Stimulated activated naive CD8-positive, alpha-beta T cell treated with anti-CD3 and anti-CD28 coated beads, Interleukin-15, amount 100 ng/mL, for 72 hours (primary cell): ENCODE measurements at regions not wholly inside any gene's neighbourhood (a gene's known extent, or its start where the extent isn't known, plus 50 kb on each side); places are given as distances from the start of the nearest gene placed in this dataset.

Experiments
- ATAC-seq: fragments of 150-1000 bp; cut with Tn5 transposase; 2 replicates; pipeline ENCODE4 v1.10.0; 2021; ENCODE audit warnings: mild to moderate bottlenecking, moderate library complexity
- DNase-seq, 2 donors: peaks; one replicate each; pipeline ENCODE4 v3.0.0; 2021 to 2022
- H3K27ac Mint-ChIP-seq, 2 donors: one replicate each; pipeline ENCODE4 v1.8.0; 2022; ENCODE audit warnings: mild to moderate bottlenecking in 2 of 2, mixed read lengths in 2 of 2, moderate library complexity in 2 of 2
- H3K27me3 Mint-ChIP-seq: one replicate; pipeline ENCODE4 v1.8.0; 2022; ENCODE audit warnings: mixed read lengths
- H3K4me1 Mint-ChIP-seq: one replicate; pipeline ENCODE4 v1.8.0; 2022; ENCODE audit warnings: mild to moderate bottlenecking, mixed read lengths
- H3K4me3 Mint-ChIP-seq, 2 donors: one replicate each; pipeline ENCODE4 v1.8.0; 2022; ENCODE audit warnings: mild to moderate bottlenecking in 2 of 2, mixed read lengths in 2 of 2, moderate library complexity in 1 of 2
- H3K9me3 Mint-ChIP-seq, 2 donors: one replicate each; pipeline ENCODE4 v1.8.0; 2022; ENCODE audit warnings: mixed read lengths in 2 of 2

DNA sequence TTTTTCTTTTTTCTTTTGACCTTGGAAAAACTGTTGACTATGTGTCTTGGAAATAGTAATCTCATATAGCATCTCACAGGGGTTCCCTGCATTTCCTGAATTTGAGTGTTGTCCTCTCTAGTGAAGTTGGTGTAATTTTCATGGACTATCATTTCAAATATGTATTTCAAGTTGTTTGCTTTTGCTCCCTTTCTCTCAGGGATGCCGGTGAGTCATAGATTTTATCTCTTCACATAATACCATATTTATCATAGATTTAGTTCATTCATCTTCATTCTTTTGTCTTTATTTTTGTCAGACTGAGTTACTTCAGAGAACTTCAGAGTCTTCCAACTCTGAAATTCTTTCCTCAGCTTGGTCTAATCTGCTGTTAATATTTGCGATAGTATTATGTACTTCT lies 1320.6 kb downstream of the LRFN5 start:
- ATAC-seq = no peak
- no peak overlapping the region for H3K4me3 Mint-ChIP-seq
- no peak overlapping the region for H3K27ac Mint-ChIP-seq
- DNase-seq = no peak
- peaks cover 16 to 46% of the 10 kb centered on the region in 2 donors for H3K9me3 Mint-ChIP-seq
- H3K27me3 Mint-ChIP-seq = no peaks in the 10 kb centered on the region
- H3K4me1 Mint-ChIP-seq = no peaks in the 10 kb centered on the region

DNA sequence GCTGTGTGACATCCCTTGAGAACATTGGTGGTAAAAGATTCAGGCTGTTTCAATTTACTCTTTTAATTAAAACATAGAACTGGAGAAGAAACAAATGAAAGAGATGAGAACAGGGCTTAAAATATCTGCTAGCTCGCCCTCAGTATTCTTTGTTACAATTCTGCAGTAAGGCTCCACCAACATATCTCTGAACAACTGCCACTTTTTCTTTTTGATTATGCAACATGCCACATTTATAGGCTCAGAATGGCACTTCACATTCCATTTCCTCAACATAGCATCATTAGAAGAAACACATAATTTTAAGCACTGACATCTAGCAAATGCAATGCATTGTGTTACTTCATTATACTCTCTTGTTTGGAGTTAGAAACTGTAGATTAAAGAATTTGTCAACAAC lies 1315.2 kb downstream of the LRFN5 start:
- no peak for DNase-seq
- ATAC-seq = no peak
- Mint-ChIP-seq H3K27ac (no peak overlapping the region), H3K9me3 (peaks cover 19 to 21% of the 10 kb centered on the region in 2 donors), H3K4me1 (no peaks in the 10 kb centered on the region), H3K4me3 (no peak overlapping the region), H3K27me3 (no peaks in the 10 kb centered on the region)

DNA sequence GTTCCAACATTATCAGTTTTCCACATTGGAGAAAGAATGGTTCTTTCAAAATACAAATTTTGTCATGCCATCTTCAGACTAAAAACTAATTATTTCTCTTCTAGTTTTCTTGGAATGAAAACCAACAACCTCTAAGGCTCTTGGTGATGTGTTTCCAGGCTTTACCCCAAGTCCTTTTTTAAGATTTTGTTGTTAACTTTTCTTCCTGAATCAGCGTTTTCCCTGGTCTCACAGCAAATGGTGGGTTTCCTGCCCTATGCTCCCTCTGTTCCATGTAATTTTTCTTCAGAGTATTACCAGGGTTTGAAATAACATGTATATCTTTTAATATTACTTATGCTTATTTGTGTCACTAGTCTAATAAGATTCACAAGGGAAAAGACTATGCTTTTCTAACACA lies 1311.9 kb downstream of the LRFN5 start:
- Mint-ChIP-seq H3K4me1 (no peaks in the 10 kb centered on the region), H3K27me3 (no peaks in the 10 kb centered on the region), H3K9me3 (peaks cover 21 to 23% of the 10 kb centered on the region in 2 donors), H3K27ac (no peak overlapping the region), H3K4me3 (no peak overlapping the region)
- no peak for ATAC-seq
- DNase-seq = no peak

DNA sequence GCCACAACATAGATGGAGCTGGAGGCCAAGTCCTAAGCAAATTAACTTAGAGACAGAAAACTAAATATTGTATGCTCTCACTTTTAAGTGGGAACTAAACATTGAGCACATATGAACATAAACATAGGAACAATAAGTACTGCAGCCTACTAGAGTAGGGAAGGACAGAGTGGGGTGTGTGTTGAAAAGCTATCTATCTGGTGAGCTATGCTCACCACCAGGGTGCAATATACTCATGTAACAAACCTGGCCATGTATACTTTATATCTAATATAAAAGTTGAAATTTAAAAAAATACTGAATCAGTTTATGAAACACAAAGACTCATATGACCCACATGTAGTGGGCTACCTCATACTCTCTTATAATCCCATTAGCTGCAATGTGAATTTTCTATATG lies 1305.0 kb downstream of the LRFN5 start:
- H3K4me1 Mint-ChIP-seq = no peaks in the 10 kb centered on the region
- no peak overlapping the region for H3K27ac Mint-ChIP-seq
- H3K9me3 Mint-ChIP-seq = peaks cover 20 to 25% of the 10 kb centered on the region in 2 donors
- no peak for DNase-seq
- H3K4me3 Mint-ChIP-seq = no peak overlapping the region
- ATAC-seq = no peak
- H3K27me3 Mint-ChIP-seq = no peaks in the 10 kb centered on the region

DNA sequence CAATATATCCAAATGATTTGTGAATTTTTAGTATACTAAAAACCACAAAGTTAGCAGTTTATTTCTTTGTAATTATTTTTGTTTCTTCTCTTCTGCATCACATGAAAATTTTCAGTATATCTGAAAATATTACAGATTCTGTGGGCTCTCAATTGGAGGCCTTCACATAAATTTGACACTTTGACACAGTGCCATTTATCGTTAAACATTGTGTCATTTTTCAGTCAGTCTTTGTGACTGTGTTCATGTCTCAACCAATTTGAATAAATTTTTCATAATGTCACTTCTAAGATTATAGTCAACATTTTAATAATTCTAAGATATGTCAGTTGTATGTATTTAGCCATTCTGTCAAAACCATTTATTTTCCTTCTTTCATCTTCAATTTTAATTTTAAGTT lies 1303.0 kb downstream of the LRFN5 start:
- no peak overlapping the region for H3K27ac Mint-ChIP-seq
- H3K9me3 Mint-ChIP-seq = peaks cover 10 to 12% of the 10 kb centered on the region in 2 donors
- no peak for ATAC-seq
- H3K27me3 Mint-ChIP-seq = no peaks in the 10 kb centered on the region
- no peak overlapping the region for H3K4me3 Mint-ChIP-seq
- DNase-seq = no peak
- H3K4me1 Mint-ChIP-seq = no peaks in the 10 kb centered on the region

DNA sequence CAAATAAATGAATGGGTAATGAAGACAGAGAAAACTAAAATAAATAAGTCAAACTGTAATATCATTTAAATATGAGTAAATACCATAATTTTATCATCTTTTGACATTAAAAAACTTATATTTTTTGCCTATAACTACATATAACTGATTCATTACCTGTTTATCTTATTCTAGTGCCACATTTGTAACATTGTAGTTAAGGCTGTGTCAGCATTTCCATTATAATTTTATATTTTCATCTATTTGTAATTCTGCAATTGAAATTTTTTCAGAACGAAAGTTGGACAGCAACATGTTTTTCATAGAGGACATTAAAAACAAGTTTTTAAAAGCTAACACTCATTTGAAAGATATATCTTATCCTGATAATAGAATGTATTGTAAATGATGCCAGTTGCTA lies 1286.5 kb downstream of the LRFN5 start:
- ATAC-seq (no peak), DNase-seq (no peak)
- no peak overlapping the region for H3K27ac Mint-ChIP-seq
- H3K4me3 Mint-ChIP-seq = no peak overlapping the region
- H3K9me3 Mint-ChIP-seq = peaks cover 0 to 12% of the 10 kb centered on the region in 2 donors
- no peaks in the 10 kb centered on the region for H3K4me1 Mint-ChIP-seq
- H3K27me3 Mint-ChIP-seq = no peaks in the 10 kb centered on the region

DNA sequence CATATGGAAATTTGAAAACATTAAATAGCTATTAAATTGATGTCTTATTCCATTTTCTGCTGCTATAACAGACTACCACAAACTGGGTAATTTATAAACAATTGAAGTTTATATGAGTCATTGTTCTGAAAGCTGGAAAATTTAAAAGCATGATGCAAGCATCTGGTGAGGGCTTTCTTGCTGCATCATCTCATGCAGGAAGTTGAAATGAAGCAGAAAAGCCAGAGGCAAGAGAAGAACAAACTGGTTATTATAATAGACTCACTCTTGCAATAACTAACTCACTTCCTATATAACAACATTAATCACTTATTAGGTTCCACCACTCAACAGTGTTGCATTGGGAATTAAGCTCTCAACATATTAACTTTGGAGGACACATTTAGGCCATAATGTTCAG lies 1277.4 kb downstream of the LRFN5 start:
- Mint-ChIP-seq H3K27me3 (no peaks in the 10 kb centered on the region), H3K4me1 (no peaks in the 10 kb centered on the region), H3K9me3 (peaks cover 0 to 7% of the 10 kb centered on the region in 2 donors), H3K27ac (no peak overlapping the region), H3K4me3 (no peak overlapping the region)
- DNase-seq (no peak), ATAC-seq (no peak)

DNA sequence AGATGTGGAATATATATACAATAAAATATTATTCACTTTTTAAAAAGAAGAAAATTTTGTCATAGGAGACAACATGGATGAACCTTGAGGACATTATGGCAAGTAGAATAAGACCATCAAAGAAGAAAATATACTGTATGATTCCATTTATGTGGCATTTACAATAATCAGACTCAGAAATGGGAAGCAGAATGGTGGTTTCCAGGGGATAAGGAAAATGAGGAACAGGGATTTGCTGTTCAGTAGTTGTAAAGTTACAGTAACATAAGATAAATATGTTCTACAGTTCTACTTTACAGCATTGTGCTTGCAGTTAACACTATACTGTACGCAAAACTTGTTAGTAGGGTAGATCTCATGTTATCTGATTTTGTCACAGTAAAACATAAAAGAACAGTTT lies 1271.0 kb downstream of the LRFN5 start:
- no peak overlapping the region for H3K27ac Mint-ChIP-seq
- H3K27me3 Mint-ChIP-seq = no peaks in the 10 kb centered on the region
- ATAC-seq = no peak
- DNase-seq = no peak
- peaks cover 0 to 14% of the 10 kb centered on the region in 2 donors for H3K9me3 Mint-ChIP-seq
- H3K4me1 Mint-ChIP-seq = no peaks in the 10 kb centered on the region
- H3K4me3 Mint-ChIP-seq = no peak overlapping the region

DNA sequence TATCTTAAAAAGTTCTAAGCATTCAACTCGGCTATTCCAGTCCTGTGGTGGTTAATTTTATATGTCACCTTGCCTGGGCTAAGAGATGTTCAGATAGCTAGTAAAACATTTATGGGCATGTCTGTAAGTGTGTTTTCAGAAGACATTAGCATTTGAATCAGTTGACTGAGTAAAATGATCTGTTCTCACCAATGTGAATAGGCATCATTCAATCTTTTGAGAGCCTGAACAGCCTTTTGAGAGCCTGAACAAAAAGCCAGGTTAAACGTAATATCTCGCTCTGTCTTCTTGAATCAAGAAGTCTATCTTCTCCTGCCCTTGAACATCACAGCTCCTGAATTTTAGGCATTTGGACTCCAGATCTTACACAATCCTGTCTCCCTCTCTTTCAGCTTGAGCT lies 1266.1 kb downstream of the LRFN5 start:
- H3K9me3 Mint-ChIP-seq = peaks cover 0 to 12% of the 10 kb centered on the region in 2 donors
- ATAC-seq = no peak
- no peak overlapping the region for H3K4me3 Mint-ChIP-seq
- H3K27me3 Mint-ChIP-seq = no peaks in the 10 kb centered on the region
- no peak overlapping the region for H3K27ac Mint-ChIP-seq
- H3K4me1 Mint-ChIP-seq = no peaks in the 10 kb centered on the region
- no peak for DNase-seq

DNA sequence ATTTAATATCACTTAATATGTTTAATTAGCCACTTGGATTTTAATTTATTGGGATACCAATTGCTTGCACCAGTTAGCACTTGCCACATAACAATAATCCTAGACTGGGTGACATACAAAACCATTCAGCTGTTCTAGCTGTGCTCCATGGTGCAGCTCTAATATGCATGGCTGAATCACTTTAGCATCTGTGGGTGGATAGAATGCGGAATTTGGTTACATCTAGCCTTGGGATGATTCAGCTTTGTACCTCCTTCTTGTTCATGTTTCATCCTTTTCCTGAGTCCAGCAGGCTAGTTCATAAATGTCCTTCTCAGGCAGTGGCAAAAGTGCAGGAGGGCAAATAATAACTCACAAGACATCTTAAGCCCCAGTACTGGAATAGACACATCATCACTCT lies 1263.0 kb downstream of the LRFN5 start:
- DNase-seq (no peak), ATAC-seq (no peak)
- Mint-ChIP-seq H3K4me3 (no peak overlapping the region), H3K27me3 (no peaks in the 10 kb centered on the region), H3K4me1 (no peaks in the 10 kb centered on the region), H3K27ac (no peak overlapping the region), H3K9me3 (peaks cover 0 to 12% of the 10 kb centered on the region in 2 donors)

DNA sequence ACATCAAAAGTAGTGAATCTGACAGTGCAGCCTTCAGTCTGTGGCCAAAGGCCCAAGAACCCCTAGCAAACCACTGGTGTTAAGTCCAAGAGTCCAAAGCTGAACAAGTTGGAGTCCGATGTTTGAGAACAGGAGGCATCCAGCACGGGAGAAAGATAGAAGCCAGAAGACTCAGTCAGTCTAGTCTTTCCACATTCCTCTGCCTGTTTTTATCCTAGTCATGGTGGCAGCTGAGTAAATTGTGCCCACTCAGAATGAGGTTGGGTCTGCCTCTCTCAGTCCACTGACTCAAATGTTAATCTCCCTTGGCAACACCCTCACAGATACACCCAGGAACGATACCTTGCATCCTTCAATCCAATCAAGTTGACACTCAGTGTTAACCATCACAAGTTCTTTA lies 1255.4 kb downstream of the LRFN5 start:
- peaks cover 8 to 16% of the 10 kb centered on the region in 2 donors for H3K9me3 Mint-ChIP-seq
- no peak overlapping the region for H3K4me3 Mint-ChIP-seq
- H3K27me3 Mint-ChIP-seq = no peaks in the 10 kb centered on the region
- no peak overlapping the region for H3K27ac Mint-ChIP-seq
- DNase-seq (no peak), ATAC-seq (no peak)
- H3K4me1 Mint-ChIP-seq = no peaks in the 10 kb centered on the region

DNA sequence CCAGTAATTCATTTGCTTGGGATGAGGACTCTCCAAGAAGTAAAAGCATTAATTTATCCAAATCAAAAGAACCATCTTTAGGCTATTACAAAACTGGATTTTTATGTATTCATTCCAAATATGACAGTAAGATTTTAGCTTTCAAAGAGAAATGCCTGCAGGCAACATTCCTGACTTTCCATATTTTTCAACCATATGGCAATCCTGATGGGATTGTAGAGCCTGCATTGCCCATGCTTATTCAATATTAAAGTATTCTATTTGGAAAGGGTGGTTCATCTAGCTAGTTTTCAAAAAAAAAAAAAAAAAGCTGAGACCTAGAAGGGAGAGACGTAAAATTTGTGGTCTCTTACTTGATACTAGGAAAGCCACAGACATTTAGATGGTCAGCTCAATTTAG lies 1253.7 kb downstream of the LRFN5 start:
- no peak for DNase-seq
- no peak overlapping the region for H3K27ac Mint-ChIP-seq
- H3K9me3 Mint-ChIP-seq = peaks cover 8 to 16% of the 10 kb centered on the region in 2 donors
- H3K27me3 Mint-ChIP-seq = no peaks in the 10 kb centered on the region
- no peak overlapping the region for H3K4me3 Mint-ChIP-seq
- no peak for ATAC-seq
- H3K4me1 Mint-ChIP-seq = no peaks in the 10 kb centered on the region

DNA sequence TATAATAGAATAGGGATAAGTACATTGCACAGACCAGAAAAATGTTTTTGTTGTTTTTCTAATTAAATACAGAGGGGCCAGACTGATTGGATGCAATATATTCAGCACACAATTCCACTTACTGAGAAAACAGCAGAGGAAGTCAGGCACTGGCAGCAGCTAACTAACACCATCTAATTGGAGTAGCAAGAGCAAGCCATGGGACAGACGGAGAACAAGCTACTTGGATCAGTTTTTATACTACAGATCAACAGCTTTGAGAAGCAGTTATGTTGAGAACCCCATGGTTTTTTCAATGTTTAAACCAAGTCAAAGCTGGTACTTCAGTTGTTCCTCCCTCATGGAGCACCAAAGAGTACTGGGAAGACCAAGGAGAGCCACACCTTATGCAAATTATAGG lies 1249.4 kb downstream of the LRFN5 start:
- Mint-ChIP-seq H3K9me3 (peaks cover 6 to 12% of the 10 kb centered on the region in 2 donors), H3K27ac (no peak overlapping the region), H3K27me3 (no peaks in the 10 kb centered on the region), H3K4me3 (no peak overlapping the region), H3K4me1 (no peaks in the 10 kb centered on the region)
- DNase-seq = no peak
- ATAC-seq = no peak

DNA sequence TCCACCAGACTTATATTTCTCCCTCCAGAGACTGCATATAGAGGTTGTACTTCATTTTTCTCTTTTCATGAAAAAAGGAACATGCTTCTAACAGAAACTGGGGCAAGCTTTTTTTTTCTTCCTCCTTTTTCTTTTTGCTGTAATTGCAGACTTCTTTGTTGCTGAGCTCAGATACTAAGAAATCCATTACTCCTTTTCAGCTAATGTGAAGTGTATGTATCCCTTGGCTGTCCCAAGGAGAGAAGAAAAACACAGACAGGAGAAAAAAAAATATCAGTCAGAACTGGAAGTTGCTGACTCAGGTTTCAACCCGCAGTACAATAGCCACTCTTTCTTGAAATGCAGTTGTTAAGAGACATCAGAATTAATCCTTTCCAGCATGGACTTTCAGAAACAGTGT lies 1248.4 kb downstream of the LRFN5 start:
- Mint-ChIP-seq H3K9me3 (peaks cover 4 to 9% of the 10 kb centered on the region in 2 donors), H3K27me3 (no peaks in the 10 kb centered on the region), H3K4me1 (no peaks in the 10 kb centered on the region), H3K27ac (no peak overlapping the region), H3K4me3 (no peak overlapping the region)
- DNase-seq (no peak), ATAC-seq (no peak)

DNA sequence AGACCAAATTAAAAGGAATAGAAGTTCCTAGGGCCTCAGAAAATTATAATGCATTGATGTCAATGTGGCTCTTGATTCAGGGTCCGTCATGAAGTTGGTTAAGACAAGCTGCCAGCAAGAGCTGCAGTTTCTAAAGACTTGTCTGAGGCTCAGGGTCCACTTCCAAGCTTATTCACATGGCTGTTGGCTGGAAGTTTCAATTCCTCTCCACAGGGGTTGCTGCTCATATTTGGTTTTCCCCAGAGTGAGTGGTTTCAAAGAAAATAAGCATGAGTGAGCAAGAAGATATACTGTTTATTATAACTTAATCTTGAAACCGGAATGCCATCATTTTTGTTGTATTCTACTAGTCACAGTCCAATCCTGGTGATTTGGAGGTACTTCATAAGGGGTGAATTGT lies 1247.4 kb downstream of the LRFN5 start:
- H3K4me3 Mint-ChIP-seq = no peak overlapping the region
- no peaks in the 10 kb centered on the region for H3K27me3 Mint-ChIP-seq
- H3K27ac Mint-ChIP-seq = no peak overlapping the region
- DNase-seq = no peak
- H3K9me3 Mint-ChIP-seq = no peaks in the 10 kb centered on the region
- ATAC-seq = no peak
- H3K4me1 Mint-ChIP-seq = no peaks in the 10 kb centered on the region

DNA sequence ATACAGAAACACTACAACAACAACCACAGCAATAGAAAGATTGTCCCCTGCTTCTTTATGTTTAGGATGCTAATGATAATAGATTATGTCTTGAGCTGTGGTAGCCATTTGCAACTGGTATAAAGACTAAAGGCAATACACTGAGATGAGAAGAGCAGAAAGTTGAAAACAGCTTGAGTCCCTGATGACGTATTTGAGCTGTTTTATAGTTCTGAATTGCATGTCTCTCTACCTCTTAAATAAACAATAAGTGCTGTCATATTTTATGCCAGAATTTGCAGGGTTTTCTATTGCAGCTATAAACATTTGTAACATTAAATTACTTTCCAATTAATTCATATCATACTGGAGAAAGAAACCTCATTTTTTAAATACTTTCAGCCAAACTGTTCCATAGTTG lies 1242.0 kb downstream of the LRFN5 start:
- Mint-ChIP-seq H3K27me3 (no peaks in the 10 kb centered on the region), H3K4me1 (no peaks in the 10 kb centered on the region), H3K27ac (no peak overlapping the region), H3K9me3 (peaks cover 7 to 18% of the 10 kb centered on the region in 2 donors), H3K4me3 (no peak overlapping the region)
- no peak for DNase-seq
- ATAC-seq = no peak

DNA sequence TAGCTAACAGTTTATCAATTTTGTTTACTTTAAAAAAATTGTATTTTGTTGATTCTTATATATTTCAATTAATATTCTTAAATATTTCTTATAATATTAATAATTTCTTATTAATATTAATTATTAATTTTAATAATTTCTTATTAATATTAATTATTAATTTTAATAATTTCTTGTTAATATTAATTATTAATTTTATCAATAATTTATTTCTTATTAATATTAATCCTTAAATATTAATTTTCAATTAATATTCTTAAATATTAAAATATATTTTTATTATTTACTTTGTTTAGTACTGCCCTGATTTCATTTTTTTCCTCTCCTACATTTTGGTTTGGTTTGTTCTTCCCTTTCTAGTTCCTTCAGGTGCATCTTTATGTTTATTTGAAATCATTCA lies 1208.1 kb downstream of the LRFN5 start:
- no peaks in the 10 kb centered on the region for H3K27me3 Mint-ChIP-seq
- H3K4me3 Mint-ChIP-seq = no peak overlapping the region
- H3K27ac Mint-ChIP-seq = no peak overlapping the region
- ATAC-seq = no peak
- peaks cover 10 to 17% of the 10 kb centered on the region in 2 donors for H3K9me3 Mint-ChIP-seq
- DNase-seq = no peak
- H3K4me1 Mint-ChIP-seq = no peaks in the 10 kb centered on the region
